ENCODE measurements at regions not wholly inside any gene's neighbourhood (a gene's known extent, or its start where the extent isn't known, plus 50 kb on each side); places are given as distances from the start of the nearest gene placed in this dataset.
A peak's percentile ranks its signal among the peaks of the same experiment; 100 is the strongest.

DNA sequence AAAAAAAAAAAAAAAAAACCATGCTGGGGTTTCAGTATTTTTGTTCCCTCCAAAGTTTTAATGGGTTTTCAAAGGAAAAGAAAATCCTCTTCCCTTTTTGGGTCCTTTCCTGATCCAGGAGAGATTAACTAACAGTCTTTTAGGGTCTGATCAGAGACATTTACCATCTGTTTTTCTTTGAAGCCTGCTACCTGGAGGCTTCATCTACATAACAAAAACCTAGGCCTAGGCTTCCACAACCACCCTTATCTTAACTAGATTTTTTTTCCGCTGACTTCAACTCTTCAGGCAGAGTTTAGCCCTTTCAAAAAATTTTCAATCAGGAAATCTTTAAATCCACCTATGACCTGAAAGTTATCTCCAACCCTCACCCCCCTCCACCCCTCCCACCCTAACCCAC, 154.7 kb downstream of the MBD2 start:
- intact Hi-C loops (cut with micrococcal nuclease), result no loop called here
- Histone ChIP-seq H2AFZ (ENCODE audit: low read depth, low read length) (no peak overlapping the region), H3K9me3 (replicated peaks; ENCODE audit: control insufficient read depth, insufficient read depth, low read depth, low read length) (no peaks in the 10 kb centered on the region), H4K20me1 (replicated peaks; ENCODE audit: control insufficient read depth, insufficient read depth, low read length) (no peaks in the 10 kb centered on the region), H3K27me3 (ENCODE audit: control insufficient read depth in 2 of 2, insufficient read depth in 2 of 2, low read length in 2 of 2) (no peaks in the 10 kb centered on the region), H3K4me1 (replicated peaks in 1 of 2; ENCODE audit: control insufficient read depth in 2 of 2, insufficient read depth in 2 of 2, low read length in 2 of 2) (no peaks in the 10 kb centered on the region), H3K9ac (ENCODE audit: insufficient read depth in 1 of 2, low read depth in 2 of 2, low read length in 2 of 2) (no peak overlapping the region), H3K4me2 (ENCODE audit: insufficient read depth, low read length) (no peak overlapping the region), H3K9me1 (ENCODE audit: control insufficient read depth, insufficient read depth, low read length) (no peaks in the 10 kb centered on the region), H3K27ac (ENCODE audit: extremely low read depth, low read depth, low read length) (no peak overlapping the region), H3K36me3 (ENCODE audit: control insufficient read depth, insufficient read depth, low read length) (no peaks in the 10 kb centered on the region), H3K79me2 (ENCODE audit: control insufficient read depth, insufficient read depth, low read length) (no peaks in the 10 kb centered on the region), H3K4me3 (no peak overlapping the region)
- no CpG with 5 or more reads among the region's 1 CpG for WGBS (ENCODE audit: insufficient coverage, low coverage, missing lambda C conversion rate)
- FAIRE-seq (no peak), ATAC-seq (no peak), DNase-seq (ENCODE audit: extremely low read depth in 1 of 4, low spot score in 3 of 4) (no peak)
- BruUV-seq (replicated peaks), result no TSS peak
- in situ Hi-C loops (cut with MboI), result no loop called here
- TF ChIP-seq PYGO2 (tag; IDR thresholded peaks at IDR 0.05), result no peak
- TF ChIP-seq RBM34 (IDR thresholded peaks at IDR 0.05; ENCODE audit: borderline replicate concordance, insufficient read depth, low read length), result no peak
- ChIA-PET POLR2A (no interaction called here), CTCF (ENCODE audit: low intra/inter-chr PET ratio) (no interaction called here)

DNA sequence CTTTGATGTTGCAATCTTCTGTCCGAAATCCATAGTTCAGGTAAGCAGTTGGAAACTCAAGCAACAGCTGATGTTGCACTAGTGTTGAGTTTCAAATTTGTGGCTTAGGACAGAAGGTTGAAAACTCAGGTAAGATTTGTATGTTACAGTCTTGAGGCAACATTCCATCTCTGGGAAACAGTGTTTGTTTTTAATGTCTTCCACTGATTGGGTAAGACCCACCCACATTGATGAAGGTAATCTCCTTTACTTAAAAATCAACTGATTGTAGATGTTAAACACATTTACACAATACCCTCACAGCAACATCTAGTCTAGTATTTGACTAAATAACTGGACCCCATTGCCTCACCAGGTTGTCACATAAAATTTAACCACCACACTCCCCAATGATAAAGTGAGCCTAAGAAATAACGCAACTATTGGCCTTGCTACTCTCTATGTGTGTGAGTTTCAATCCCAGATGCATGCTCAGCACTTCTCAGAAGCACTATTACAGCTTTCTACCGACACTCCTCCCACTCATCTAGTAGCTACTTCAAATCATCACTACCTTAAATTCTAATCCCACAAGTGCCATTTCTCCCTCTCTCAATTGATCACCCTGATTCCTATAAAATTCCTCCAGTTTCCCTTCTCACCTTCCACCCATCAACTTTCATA, 164.0 kb downstream of the MBD2 start:
- H3K4me1 ChIP-seq (replicated peaks in 1 of 2; ENCODE audit: control insufficient read depth in 2 of 2, insufficient read depth in 2 of 2, low read length in 2 of 2), result no peaks in the 10 kb centered on the region
- ChIA-PET CTCF (ENCODE audit: low intra/inter-chr PET ratio) (no interaction called here), POLR2A (no interaction called here)
- H3K4me2 ChIP-seq (ENCODE audit: insufficient read depth, low read length), result no peak overlapping the region
- H3K4me3 ChIP-seq, result no peak overlapping the region
- FAIRE-seq (no peak), DNase-seq (ENCODE audit: extremely low read depth in 1 of 4, low spot score in 3 of 4) (no peak), ATAC-seq (no peak)
- H3K9ac ChIP-seq (ENCODE audit: insufficient read depth in 1 of 2, low read depth in 2 of 2, low read length in 2 of 2), result no peak overlapping the region
- intact Hi-C loops (cut with micrococcal nuclease), result no loop called here
- no peaks in the 10 kb centered on the region for H3K79me2 ChIP-seq (ENCODE audit: control insufficient read depth, insufficient read depth, low read length)
- 0% methylated on average over 3 of the region's 3 CpGs for WGBS (ENCODE audit: insufficient coverage, low coverage, missing lambda C conversion rate)
- no peak overlapping the region for H3K27ac ChIP-seq (ENCODE audit: extremely low read depth, low read depth, low read length)
- no peaks in the 10 kb centered on the region for H3K36me3 ChIP-seq (ENCODE audit: control insufficient read depth, insufficient read depth, low read length)
- H4K20me1 ChIP-seq (replicated peaks; ENCODE audit: control insufficient read depth, insufficient read depth, low read length), result no peaks in the 10 kb centered on the region
- no peak overlapping the region for H2AFZ ChIP-seq (ENCODE audit: low read depth, low read length)
- in situ Hi-C loops (cut with MboI), result no loop called here
- TF ChIP-seq ELF1 (tag; IDR thresholded peaks at IDR 0.05) (no peak), ZNF134 (CRISPR knock-in tag; conservative IDR thresholded peaks at IDR 0.05) (peak; percentile 79)
- no peaks in the 10 kb centered on the region for H3K9me1 ChIP-seq (ENCODE audit: control insufficient read depth, insufficient read depth, low read length)
- BruUV-seq (replicated peaks), result no TSS peak
- no peaks in the 10 kb centered on the region for H3K9me3 ChIP-seq (replicated peaks; ENCODE audit: control insufficient read depth, insufficient read depth, low read depth, low read length)
- H3K27me3 ChIP-seq (ENCODE audit: control insufficient read depth in 2 of 2, insufficient read depth in 2 of 2, low read length in 2 of 2), result no peaks in the 10 kb centered on the region

All from K562 (cell line).